ENCODE measurements at regions not wholly inside any gene's neighbourhood (a gene's known extent, or its start where the extent isn't known, plus 50 kb on each side); places are given as distances from the start of the nearest gene placed in this dataset.
"Not testable (repeated sequence)": the region's sequence is repeated elsewhere in the genome, so short reads cannot be mapped to it uniquely, and the experiment has no call there.

DNA sequence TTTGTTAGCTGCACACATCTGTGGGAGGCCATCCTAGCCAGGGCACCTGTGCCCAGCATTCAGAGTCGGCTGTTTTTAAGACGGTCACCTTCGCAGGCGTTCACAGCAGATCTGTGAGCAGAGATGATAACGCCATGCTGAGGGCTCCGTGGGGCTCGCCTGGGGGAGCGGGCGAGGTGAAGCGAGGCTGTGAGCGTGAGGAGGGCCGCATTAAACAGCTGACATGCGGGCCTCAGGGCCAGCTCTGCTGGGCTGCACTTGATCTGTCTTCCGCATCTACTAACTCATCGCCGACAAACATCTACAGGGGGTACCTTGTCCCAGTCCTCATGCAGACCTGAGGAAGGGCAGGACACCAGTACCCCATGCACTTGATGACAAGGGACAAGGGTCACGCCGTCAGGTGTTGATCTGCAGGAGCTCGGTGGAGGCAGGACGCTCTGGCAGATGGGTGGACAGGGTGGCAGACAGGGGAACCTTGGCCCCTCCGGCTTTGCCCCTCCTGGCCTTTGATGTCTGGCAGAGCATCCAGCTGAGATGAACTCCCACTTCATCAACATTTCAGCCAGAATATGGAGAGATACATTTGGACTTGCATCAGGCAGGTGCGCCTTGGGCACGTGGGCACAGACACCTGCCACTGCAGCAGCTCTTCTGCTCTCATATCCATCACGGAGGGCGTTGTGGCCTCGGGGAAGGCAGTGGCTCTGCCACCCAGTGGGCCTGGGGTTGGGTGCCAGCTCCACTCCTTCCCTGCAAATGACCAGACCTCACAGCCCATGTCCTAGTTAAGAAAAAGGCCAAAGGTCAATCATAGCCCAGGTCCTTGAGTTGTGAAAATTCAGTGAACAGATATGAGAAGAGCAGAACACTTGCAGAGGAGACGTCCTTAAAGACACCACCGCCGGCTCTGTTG lies 822.9 kb downstream of the BRD1 start:
- H3K27me3 ChIP-seq (ENCODE audit: insufficient read depth, low read length) = peaks cover 18% of the 10 kb centered on the region
- no peaks in the 10 kb centered on the region for H3K4me1 ChIP-seq (ENCODE audit: control insufficient read depth in 1 of 2, insufficient read depth in 2 of 2, low read length in 2 of 2)
- no peaks in the 10 kb centered on the region for H3K9me2 ChIP-seq (ENCODE audit: insufficient read depth)
- no peaks in the 10 kb centered on the region for H3K79me2 ChIP-seq (ENCODE audit: insufficient read depth, low read length)
- POLR2A ChIA-PET = no interaction called here
- DNase-seq (ENCODE audit: low read depth, low spot score) (no peak), ATAC-seq (no peak)
- RAD21 ChIA-PET (ENCODE audit: low non-redundant PET in 1 of 2, low total read pairs in 2 of 2, uncharacterized antibody in 2 of 2, unreplicated experiment in 2 of 2) = no interaction called here
- intact Hi-C loops (cut with micrococcal nuclease) = no loop called here
- no peaks in the 10 kb centered on the region; a peak in 1 of 4 replicates for H3K9me3 ChIP-seq (ENCODE audit: control insufficient read depth in 1 of 2, insufficient read depth in 1 of 2, low read depth in 1 of 2, low read length in 2 of 2)
- no peak overlapping the region for H2AFZ ChIP-seq (ENCODE audit: low read depth, low read length, poor library complexity, severe bottlenecking)
- H3K36me3 ChIP-seq (ENCODE audit: control insufficient read depth in 1 of 2, insufficient read depth in 2 of 2, low read length in 2 of 2) = no peaks in the 10 kb centered on the region
- no peak overlapping the region for H3K27ac ChIP-seq (ENCODE audit: low read depth, low read length)
- no peak overlapping the region for H3K4me3 ChIP-seq (replicated peaks in 1 of 2; ENCODE audit: low read depth in 1 of 2, low read length in 2 of 2)
- no peak overlapping the region for H3K4me2 ChIP-seq (ENCODE audit: low read length)
- TF ChIP-seq, protein P1, sequence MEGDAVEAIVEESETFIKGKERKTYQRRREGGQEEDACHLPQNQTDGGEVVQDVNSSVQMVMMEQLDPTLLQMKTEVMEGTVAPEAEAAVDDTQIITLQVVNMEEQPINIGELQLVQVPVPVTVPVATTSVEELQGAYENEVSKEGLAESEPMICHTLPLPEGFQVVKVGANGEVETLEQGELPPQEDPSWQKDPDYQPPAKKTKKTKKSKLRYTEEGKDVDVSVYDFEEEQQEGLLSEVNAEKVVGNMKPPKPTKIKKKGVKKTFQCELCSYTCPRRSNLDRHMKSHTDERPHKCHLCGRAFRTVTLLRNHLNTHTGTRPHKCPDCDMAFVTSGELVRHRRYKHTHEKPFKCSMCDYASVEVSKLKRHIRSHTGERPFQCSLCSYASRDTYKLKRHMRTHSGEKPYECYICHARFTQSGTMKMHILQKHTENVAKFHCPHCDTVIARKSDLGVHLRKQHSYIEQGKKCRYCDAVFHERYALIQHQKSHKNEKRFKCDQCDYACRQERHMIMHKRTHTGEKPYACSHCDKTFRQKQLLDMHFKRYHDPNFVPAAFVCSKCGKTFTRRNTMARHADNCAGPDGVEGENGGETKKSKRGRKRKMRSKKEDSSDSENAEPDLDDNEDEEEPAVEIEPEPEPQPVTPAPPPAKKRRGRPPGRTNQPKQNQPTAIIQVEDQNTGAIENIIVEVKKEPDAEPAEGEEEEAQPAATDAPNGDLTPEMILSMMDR (IDR thresholded peaks at IDR 0.05 in 2 of 3, conservative IDR thresholded peaks at IDR 0.05 in 1 of 3; ENCODE audit: borderline replicate concordance in 1 of 3, insufficient read depth in 1 of 3, low read depth in 2 of 3, low read length in 2 of 3) = no peak
- TF ChIP-seq ZNF274 (IDR thresholded peaks at IDR 0.05; ENCODE audit: low read depth, low read length) (no peak), JUND (IDR thresholded peaks at IDR 0.05) (no peak), CEBPB (IDR thresholded peaks at IDR 0.05; ENCODE audit: low read depth) (no peak), TCF7L2 (IDR thresholded peaks at IDR 0.05; ENCODE audit: borderline replicate concordance, extremely low read depth, insufficient read depth, insufficient read length) (no peak), YY1 (IDR thresholded peaks at IDR 0.05; ENCODE audit: extremely low read depth, insufficient replicate concordance, low read depth, low read length) (no peak), EGR1 (IDR thresholded peaks at IDR 0.05; ENCODE audit: low read depth) (no peak), POLR2AphosphoS5 (IDR thresholded peaks at IDR 0.05; ENCODE audit: low read depth, low read length) (no peak), ELF1 (IDR thresholded peaks at IDR 0.05; ENCODE audit: borderline replicate concordance, low read depth) (no peak)
- TF ChIP-seq, protein P2, sequence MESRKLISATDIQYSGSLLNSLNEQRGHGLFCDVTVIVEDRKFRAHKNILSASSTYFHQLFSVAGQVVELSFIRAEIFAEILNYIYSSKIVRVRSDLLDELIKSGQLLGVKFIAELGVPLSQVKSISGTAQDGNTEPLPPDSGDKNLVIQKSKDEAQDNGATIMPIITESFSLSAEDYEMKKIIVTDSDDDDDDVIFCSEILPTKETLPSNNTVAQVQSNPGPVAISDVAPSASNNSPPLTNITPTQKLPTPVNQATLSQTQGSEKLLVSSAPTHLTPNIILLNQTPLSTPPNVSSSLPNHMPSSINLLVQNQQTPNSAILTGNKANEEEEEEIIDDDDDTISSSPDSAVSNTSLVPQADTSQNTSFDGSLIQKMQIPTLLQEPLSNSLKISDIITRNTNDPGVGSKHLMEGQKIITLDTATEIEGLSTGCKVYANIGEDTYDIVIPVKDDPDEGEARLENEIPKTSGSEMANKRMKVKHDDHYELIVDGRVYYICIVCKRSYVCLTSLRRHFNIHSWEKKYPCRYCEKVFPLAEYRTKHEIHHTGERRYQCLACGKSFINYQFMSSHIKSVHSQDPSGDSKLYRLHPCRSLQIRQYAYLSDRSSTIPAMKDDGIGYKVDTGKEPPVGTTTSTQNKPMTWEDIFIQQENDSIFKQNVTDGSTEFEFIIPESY (IDR thresholded peaks at IDR 0.05; ENCODE audit: extremely low read depth, insufficient replicate concordance, low read length) = no peak
- CTCF ChIA-PET = no interaction called here
- BruUV-seq (replicated peaks) = no TSS peak
- no peaks in the 10 kb centered on the region for H4K20me1 ChIP-seq (ENCODE audit: insufficient read depth)
- H3K9ac ChIP-seq (ENCODE audit: low read length) = no peak overlapping the region

DNA sequence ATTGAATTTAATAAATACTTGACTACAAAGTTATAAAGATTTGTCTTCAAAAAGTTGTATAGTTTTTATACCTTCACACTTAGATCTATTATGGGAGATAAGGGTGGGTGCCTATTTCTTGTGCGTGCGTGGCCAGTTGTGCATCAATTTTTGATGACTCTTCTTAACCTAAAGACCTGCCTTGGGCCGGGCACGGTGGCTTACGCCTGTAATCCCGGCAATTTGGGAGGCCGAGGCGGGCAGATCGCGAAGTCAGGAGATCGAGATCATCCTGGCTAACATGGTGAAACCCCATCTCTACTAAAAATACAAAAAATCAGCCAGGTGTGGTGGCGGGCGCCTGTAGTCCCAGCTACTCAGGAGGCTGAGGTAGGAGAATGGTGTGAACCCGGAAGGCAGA lies 830.1 kb downstream of the BRD1 start:
- DNase-seq (ENCODE audit: low read depth, low spot score); POLR2A ChIA-PET; CTCF ChIA-PET; H4K20me1 ChIP-seq (ENCODE audit: insufficient read depth); BruUV-seq (replicated peaks); H3K4me2 ChIP-seq (ENCODE audit: low read length); H2AFZ ChIP-seq (ENCODE audit: low read depth, low read length, poor library complexity, severe bottlenecking); H3K27me3 ChIP-seq (ENCODE audit: insufficient read depth, low read length); H3K36me3 ChIP-seq (ENCODE audit: control insufficient read depth in 1 of 2, insufficient read depth in 2 of 2, low read length in 2 of 2); H3K9me3 ChIP-seq (ENCODE audit: control insufficient read depth in 1 of 2, insufficient read depth in 1 of 2, low read depth in 1 of 2, low read length in 2 of 2); H3K4me3 ChIP-seq (replicated peaks in 1 of 2; ENCODE audit: low read depth in 1 of 2, low read length in 2 of 2); H3K27ac ChIP-seq (ENCODE audit: low read depth, low read length); intact Hi-C loops (cut with micrococcal nuclease); H3K79me2 ChIP-seq (ENCODE audit: insufficient read depth, low read length); ATAC-seq; RAD21 ChIA-PET (ENCODE audit: low non-redundant PET in 1 of 2, low total read pairs in 2 of 2, uncharacterized antibody in 2 of 2, unreplicated experiment in 2 of 2); H3K4me1 ChIP-seq (ENCODE audit: control insufficient read depth in 1 of 2, insufficient read depth in 2 of 2, low read length in 2 of 2); H3K9me2 ChIP-seq (ENCODE audit: insufficient read depth); H3K9ac ChIP-seq (ENCODE audit: low read length): not testable (repeated sequence)
